ENCODE measurements at regions not wholly inside any gene's neighbourhood (a gene's known extent, or its start where the extent isn't known, plus 50 kb on each side); places are given as distances from the start of the nearest gene placed in this dataset.
A peak's percentile ranks its signal among the peaks of the same experiment; 100 is the strongest.

GRCh38 chr7:84792231-84792893, 394.5 kb downstream of the SEMA3D start:
- Histone ChIP-seq H3K9ac (ENCODE audit: low read length in 3 of 3) (no peak overlapping the region), H3K36me3 (ENCODE audit: control insufficient read depth in 2 of 3, insufficient read depth in 3 of 3, low read length in 3 of 3) (no peaks in the 10 kb centered on the region), H3K27ac (ENCODE audit: low read depth in 2 of 2, low read length in 2 of 2) (no peak overlapping the region), H3K4me3 (ENCODE audit: low read length in 3 of 3) (no peak overlapping the region), H3K9me3 (ENCODE audit: control insufficient read depth in 2 of 3, insufficient read depth in 1 of 3, low read length in 3 of 3) (no peaks in the 10 kb centered on the region), H3K4me1 (ENCODE audit: control insufficient read depth in 2 of 3, insufficient read depth in 2 of 3, low read depth in 1 of 3, low read length in 3 of 3) (no peaks in the 10 kb centered on the region), H3K27me3 (ENCODE audit: control insufficient read depth, insufficient read depth, low read length) (no peaks in the 10 kb centered on the region)
- intact Hi-C loops (cut with DNase I), result no loop called here
- DNase-seq, result no peak
- no peak for FAIRE-seq
- no peak for TF ChIP-seq CTCF (IDR thresholded peaks at IDR 0.05; ENCODE audit: borderline replicate concordance, extremely low read depth, insufficient read depth)

- no peaks in the 10 kb centered on the region for H3K36me3 ChIP-seq (ENCODE audit: control insufficient read depth in 2 of 3, insufficient read depth in 3 of 3, low read length in 3 of 3)
- no peak overlapping the region for H3K9ac ChIP-seq (ENCODE audit: low read length in 3 of 3)
- DNase-seq (peak in 1 of 5 donors; percentile 23), FAIRE-seq (no peak)
- no peaks in the 10 kb centered on the region for H3K9me3 ChIP-seq (ENCODE audit: control insufficient read depth in 2 of 3, insufficient read depth in 1 of 3, low read length in 3 of 3)
- intact Hi-C loops (cut with DNase I), result no loop called here
- H3K27me3 ChIP-seq (ENCODE audit: control insufficient read depth, insufficient read depth, low read length), result no peaks in the 10 kb centered on the region
- no peak overlapping the region for H3K4me3 ChIP-seq (ENCODE audit: low read length in 3 of 3)
- no peak for TF ChIP-seq CTCF (IDR thresholded peaks at IDR 0.05; ENCODE audit: borderline replicate concordance, extremely low read depth, insufficient read depth)
- no peaks in the 10 kb centered on the region for H3K4me1 ChIP-seq (ENCODE audit: control insufficient read depth in 2 of 3, insufficient read depth in 2 of 3, low read depth in 1 of 3, low read length in 3 of 3)
- no peak overlapping the region for H3K27ac ChIP-seq (ENCODE audit: low read depth in 2 of 2, low read length in 2 of 2)
Observed at GRCh38 chr7:84790882-84791281, 396.0 kb downstream of the SEMA3D start.

GRCh38 chr7:84786073-84786472, 400.8 kb downstream of the SEMA3D start:
- no peaks in the 10 kb centered on the region for H3K36me3 ChIP-seq (ENCODE audit: control insufficient read depth in 2 of 3, insufficient read depth in 3 of 3, low read length in 3 of 3)
- no peak for TF ChIP-seq CTCF (IDR thresholded peaks at IDR 0.05; ENCODE audit: borderline replicate concordance, extremely low read depth, insufficient read depth)
- FAIRE-seq (no peak), DNase-seq (no peak)
- intact Hi-C loops (cut with DNase I), result no loop called here
- no peak overlapping the region for H3K9ac ChIP-seq (ENCODE audit: low read length in 3 of 3)
- H3K9me3 ChIP-seq (ENCODE audit: control insufficient read depth in 2 of 3, insufficient read depth in 1 of 3, low read length in 3 of 3), result no peaks in the 10 kb centered on the region
- no peaks in the 10 kb centered on the region for H3K27me3 ChIP-seq (ENCODE audit: control insufficient read depth, insufficient read depth, low read length)
- H3K4me3 ChIP-seq (ENCODE audit: low read length in 3 of 3), result no peak overlapping the region
- no peak overlapping the region for H3K27ac ChIP-seq (ENCODE audit: low read depth in 2 of 2, low read length in 2 of 2)
- peaks cover 0 to 3% (median 0%) of the 10 kb centered on the region in 3 donors for H3K4me1 ChIP-seq (ENCODE audit: control insufficient read depth in 2 of 3, insufficient read depth in 2 of 3, low read depth in 1 of 3, low read length in 3 of 3)

- Histone ChIP-seq H3K27ac (ENCODE audit: low read depth in 2 of 2, low read length in 2 of 2) (no peak overlapping the region), H3K36me3 (ENCODE audit: control insufficient read depth in 2 of 3, insufficient read depth in 3 of 3, low read length in 3 of 3) (no peaks in the 10 kb centered on the region), H3K4me3 (ENCODE audit: low read length in 3 of 3) (no peak overlapping the region), H3K4me1 (ENCODE audit: control insufficient read depth in 2 of 3, insufficient read depth in 2 of 3, low read depth in 1 of 3, low read length in 3 of 3) (peaks cover 0 to 3% (median 0%) of the 10 kb centered on the region in 3 donors), H3K9me3 (ENCODE audit: control insufficient read depth in 2 of 3, insufficient read depth in 1 of 3, low read length in 3 of 3) (no peaks in the 10 kb centered on the region), H3K9ac (ENCODE audit: low read length in 3 of 3) (no peak overlapping the region), H3K27me3 (ENCODE audit: control insufficient read depth, insufficient read depth, low read length) (no peaks in the 10 kb centered on the region)
- no peak for TF ChIP-seq CTCF (IDR thresholded peaks at IDR 0.05; ENCODE audit: borderline replicate concordance, extremely low read depth, insufficient read depth)
- DNase-seq (no peak), FAIRE-seq (no peak)
- intact Hi-C loops (cut with DNase I), result no loop called here
Observed at GRCh38 chr7:84784450-84784849, 402.4 kb downstream of the SEMA3D start.

All from kidney (tissue), 13 donors.